ENCODE measurements at regions not wholly inside any gene's neighbourhood (a gene's known extent, or its start where the extent isn't known, plus 50 kb on each side); places are given as distances from the start of the nearest gene placed in this dataset.

DNA sequence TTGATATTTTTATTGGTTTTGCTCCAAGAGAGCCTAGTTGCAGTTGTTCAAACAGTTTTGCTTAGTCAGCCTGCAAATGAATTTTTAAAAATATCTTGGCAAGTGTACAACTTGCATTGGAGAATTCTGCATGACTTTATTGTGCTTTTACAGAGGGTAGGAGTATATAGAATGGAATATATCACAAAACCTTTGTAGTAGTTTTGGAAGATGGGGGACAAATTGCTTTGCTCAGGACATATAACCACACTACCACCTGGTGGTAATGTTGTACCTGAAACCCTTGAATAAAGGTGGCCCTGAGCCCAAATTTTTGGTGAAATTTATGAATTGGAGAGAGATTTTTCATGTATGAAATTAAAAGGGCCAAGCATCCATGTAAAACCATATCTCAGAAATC, 645.2 kb downstream of the MED13L start:
- TF ChIP-seq, protein P1, sequence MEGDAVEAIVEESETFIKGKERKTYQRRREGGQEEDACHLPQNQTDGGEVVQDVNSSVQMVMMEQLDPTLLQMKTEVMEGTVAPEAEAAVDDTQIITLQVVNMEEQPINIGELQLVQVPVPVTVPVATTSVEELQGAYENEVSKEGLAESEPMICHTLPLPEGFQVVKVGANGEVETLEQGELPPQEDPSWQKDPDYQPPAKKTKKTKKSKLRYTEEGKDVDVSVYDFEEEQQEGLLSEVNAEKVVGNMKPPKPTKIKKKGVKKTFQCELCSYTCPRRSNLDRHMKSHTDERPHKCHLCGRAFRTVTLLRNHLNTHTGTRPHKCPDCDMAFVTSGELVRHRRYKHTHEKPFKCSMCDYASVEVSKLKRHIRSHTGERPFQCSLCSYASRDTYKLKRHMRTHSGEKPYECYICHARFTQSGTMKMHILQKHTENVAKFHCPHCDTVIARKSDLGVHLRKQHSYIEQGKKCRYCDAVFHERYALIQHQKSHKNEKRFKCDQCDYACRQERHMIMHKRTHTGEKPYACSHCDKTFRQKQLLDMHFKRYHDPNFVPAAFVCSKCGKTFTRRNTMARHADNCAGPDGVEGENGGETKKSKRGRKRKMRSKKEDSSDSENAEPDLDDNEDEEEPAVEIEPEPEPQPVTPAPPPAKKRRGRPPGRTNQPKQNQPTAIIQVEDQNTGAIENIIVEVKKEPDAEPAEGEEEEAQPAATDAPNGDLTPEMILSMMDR (IDR thresholded peaks at IDR 0.05; ENCODE audit: extremely low read depth in 1 of 2, insufficient read depth in 1 of 2, low read depth in 1 of 2, low read length in 2 of 2): no peak
- TF ChIP-seq POLR2A (IDR thresholded peaks at IDR 0.05; ENCODE audit: low read depth, low read length): no peak

Measured in endothelial cell of umbilical vein (primary cell).